Bone marrow (tissue), 2 donors: ENCODE measurements at regions not wholly inside any gene's neighbourhood (a gene's known extent, or its start where the extent isn't known, plus 50 kb on each side); places are given as distances from the start of the nearest gene placed in this dataset.

Experiments
- DNase-seq, 2 donors: peaks; one replicate each; lab custom pipeline; 2025; lab: John Stamatoyannopoulos, UW

DNA sequence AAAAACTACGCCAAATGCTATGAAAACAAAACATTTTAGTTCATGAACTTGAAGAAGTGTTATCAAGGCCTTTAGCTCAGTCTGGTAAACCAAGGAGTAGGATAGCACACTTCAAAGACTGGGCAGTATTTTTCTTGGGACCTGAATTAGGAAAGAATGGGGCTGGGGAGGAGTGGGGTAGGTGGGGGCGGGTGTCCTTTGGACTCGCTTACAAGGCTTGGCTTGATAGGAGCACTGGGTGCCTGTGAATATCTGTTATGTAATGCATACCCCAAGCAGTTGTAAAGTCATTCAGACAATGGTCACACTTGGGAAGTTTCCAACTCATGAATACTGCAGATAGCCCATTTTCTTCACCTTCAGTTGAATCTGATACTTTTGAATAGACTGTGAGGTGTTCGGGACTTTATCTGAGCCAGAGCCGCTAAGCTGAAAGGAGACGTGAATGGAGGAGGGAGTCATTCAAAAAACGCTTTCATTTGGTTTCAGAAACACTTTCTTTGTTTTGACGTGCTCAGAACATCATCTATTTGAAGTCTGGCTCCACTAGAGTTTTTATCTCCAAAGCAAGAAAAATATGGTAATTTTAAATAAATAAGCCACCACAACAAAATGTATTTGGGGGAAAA is 70.1 kb upstream of the FAM204A start:
- no peak for DNase-seq

DNA sequence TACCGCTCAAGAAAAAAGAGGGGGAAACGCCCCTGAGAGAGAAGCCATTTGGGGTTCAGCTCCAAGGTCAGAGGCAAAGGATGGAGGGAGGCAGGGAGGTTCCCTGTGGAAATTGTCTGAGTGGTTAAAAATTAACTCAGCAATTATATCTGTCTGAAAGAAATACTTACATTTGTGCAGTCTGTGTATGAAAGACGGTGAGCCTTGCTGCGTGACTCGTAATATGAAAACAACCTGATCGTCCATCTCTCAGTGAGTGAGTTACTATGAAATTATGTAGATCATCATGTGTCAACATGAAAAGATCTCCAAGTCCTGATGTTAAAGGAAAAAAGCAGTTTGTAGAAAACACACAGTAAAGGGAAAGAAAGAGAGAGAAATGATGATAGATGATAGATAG is 67.2 kb upstream of the FAM204A start:
- no peak for DNase-seq

DNA sequence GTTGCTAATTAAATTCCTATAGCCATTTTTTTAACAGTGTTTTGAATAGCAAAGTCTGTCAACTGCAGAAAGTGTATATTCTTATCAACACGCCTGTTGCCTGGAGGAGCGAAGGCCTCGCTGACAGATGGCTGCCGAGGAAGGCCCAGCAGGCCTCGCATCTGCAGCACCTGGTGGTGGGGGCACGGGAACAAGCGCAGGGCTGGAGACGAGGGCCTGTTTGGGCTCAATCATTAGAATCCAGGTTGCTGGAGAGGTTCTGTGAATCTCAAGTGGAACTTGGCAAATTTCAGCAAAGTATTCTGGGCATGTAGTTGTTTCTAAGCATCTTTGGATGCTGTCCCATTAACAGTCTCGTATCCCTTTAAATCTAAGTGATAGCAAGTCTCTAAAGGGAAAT is 66.1 kb upstream of the FAM204A start:
- no peak for DNase-seq

DNA sequence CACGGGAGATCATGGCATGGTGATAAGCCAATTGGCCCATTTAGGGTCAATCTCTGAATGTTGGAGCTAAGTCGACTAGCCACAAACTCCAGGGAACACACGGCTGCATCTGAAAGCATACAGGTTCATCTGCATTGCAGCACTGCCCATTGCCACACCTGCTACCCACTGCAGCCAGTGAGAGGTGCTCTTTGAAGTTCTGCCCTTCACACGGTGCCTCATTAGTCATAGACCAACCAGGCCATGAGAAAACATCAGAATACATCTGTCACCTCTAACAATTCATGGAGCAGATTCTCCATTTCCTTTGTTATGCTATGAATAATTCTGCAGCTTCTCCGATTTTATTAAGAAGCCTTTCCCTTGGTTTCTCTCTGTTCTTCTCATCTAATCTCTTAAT is 65.7 kb upstream of the FAM204A start:
- DNase-seq, result no peak

DNA sequence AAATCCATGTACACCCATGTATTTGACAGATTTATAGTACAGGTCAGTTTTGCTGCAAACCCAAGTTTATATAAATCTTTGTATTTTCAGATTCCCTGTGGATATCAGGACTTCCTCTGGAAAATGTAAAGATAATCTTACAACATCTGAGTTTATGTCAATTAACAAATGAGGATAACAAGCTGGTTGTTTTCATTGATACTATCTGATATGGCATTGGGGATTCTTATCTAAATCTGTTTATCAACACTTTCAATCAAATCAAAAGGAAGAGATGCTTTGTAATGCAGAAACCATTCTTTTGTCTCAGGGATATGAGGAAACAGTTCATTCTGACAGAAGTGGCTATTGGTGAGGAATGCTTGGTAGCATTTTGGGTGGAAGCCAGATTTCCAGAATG is 64.9 kb upstream of the FAM204A start:
- DNase-seq, result no peak

DNA sequence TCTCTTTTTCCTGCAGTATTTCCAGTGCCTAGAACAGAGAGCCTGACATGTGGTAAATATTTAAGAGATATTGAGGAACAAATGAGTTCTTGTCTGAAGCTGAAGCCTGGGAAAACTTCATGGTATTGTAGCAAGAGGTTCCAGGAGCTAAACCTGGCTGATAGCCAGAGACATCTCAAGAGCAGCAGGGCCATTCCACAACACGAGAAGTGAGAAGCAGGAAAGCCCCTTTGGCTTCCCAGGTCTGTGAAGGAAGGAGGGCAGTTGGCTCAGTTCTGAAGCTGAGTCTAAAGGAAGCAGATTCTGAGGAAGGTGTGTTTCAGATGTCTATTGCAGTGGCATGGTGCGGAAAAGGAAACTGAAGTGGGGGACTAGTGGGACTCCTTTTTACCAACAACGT is 63.8 kb upstream of the FAM204A start:
- no peak for DNase-seq

DNA sequence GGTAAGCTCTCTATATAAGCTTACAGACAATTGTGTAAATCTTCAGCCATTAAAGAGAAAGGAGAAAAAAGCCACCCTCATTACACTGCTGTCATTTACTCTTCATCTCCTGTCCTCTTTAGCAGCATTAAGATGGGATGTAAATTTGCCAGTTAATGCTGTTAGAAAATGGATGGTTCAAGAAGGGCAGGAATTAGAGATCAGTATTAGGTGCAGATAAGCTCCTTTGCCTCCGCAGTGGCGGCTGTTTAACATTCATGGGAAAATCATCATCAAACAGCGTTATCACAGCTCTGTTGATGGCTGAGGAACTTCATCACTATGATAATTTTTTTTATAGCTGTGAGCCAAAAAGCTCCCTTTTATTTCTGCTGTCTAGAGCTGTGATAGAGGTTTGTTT is 61.8 kb upstream of the FAM204A start:
- DNase-seq, result no peak

DNA sequence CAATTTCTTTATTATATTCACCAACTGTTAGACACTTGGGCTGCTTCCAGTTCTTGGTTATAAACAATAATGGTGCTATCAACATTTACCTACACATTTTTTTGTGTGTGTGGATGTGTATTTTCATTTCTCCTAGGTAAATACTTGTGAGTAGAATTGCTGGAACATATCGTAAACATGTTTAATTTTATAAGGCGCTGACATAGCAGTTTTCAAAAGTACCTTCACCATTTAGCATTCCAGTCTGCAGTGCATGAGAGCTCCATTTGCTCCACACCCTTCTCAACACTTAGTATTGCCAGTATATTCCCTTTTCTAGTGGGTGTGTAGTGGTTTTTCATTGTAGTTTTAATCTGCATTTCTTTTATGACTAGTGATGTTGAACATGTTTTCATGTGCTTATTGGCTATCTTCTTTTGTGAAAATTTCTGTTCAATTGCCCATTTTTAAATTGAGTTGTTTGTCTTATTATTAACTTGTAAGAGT is 59.6 kb upstream of the FAM204A start:
- no peak for DNase-seq

DNA sequence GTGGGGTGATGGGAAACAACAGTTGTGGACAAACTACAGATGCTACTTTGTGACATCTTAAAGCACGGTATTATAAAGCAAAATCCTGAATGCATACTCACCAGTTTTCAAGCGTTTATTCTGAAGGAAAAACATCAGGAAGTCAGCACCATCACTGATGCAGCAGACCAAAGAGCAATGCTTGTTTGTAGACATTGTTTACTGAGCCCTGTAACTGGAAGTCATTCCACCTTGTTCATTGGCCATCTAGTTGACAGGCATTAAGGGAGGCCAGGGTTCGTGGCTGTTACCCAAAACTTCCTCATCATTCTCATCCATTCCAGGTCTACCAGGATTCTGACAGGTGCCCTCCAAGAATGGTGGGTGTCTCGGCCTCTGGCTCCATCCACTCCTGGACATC is 55.3 kb upstream of the FAM204A start:
- DNase-seq, result no peak

DNA sequence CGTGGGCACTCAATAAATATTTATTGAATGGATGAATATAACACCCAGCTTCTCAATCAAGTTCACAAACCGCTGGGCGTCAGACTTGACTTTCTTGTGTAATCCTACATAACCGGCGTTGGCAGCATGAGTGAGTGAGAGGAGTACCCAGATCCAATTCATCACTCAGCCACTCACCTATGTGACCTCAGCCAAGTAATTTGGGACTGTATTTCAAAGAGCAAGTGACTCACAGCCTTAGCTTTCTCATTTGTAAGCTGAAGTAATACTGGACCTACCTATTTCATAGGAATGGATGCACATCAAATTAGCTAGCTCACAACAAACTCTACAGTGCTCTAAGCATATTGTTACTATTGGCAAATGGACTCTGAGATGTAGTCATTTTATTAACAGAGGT is 53.8 kb upstream of the FAM204A start:
- DNase-seq, result no peak

DNA sequence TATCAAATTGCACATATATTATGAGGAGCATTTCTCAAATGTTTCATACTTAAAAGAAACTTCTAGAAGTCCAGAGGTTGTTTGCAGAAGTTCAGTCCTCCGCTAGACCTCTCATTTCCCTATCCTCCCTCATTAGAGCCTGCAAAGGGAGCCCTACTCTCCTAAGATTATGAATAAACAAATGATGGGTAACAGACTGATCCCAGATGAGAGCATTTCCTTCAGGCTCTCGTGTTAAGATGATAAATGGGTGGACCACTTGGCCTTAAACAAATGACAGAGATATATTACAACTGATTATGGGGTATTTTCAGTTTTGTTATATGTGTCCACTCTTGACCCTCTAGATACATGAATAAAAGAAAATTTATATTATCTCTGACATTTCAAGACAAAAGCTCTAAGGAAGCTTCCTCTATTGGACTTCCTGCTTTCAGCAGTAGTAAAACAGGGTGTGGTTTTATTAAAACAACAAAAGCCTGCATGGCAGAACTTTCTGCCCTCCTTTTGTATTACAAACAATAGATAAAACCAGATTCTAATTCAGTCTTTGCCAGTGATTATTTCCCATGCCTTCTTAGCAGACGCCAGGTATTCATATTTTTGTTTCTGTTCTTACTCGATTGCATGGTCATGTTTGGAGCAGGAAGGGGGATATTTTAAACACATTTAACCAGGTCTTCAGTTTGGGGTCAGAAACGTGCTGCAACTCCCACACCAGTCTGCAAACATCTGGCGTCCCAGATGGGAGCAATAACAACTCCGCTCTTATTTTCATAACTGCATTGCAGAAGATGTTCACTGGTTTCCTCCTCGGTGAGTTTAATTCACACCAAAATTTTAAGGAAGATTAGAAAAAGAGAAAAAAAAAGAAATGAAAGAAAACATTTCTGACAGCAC is 52.4 kb upstream of the FAM204A start:
- DNase-seq, result no peak

DNA sequence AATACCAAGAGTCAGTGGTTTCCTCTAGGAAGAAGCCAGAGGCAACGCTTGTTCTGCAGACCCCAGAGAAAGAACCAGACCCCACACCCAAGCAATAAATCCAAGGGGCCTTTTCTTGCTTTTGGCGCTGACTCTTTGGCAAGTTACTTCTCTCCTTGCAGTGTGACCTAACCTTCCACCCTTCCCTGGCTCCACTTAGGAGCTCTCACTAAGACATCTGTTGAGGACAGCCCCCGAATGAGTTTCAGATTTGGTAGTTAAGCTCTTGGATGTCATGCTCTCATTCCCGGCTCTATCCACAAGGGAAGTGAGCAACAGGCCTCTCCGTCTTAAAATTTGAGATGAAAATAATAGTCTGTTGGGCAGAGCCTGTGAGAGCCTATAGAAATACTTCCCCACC is 50.6 kb upstream of the FAM204A start:
- no peak for DNase-seq
